Loucy (cell line): ENCODE measurements at regions not wholly inside any gene's neighbourhood (a gene's known extent, or its start where the extent isn't known, plus 50 kb on each side); places are given as distances from the start of the nearest gene placed in this dataset.
"Not testable (repeated sequence)": the region's sequence is repeated elsewhere in the genome, so short reads cannot be mapped to it uniquely, and the experiment has no call there.

ENCODE experiments used
- EZH2phosphoT487 ChIP-seq: fragments of 200-600 bp; IDR thresholded peaks from 2 replicates; pipeline ENCODE4 v1.6.1; 2018; ENCODE audit warnings: antibody characterized with exemption, mild to moderate bottlenecking, moderate library complexity, borderline replicate concordance
- TF ChIP-seq, protein P1 (sequence below): fragments of 200-600 bp; sonication (generic); conservative IDR thresholded peaks from 2 replicates; pipeline ENCODE4 v1.5.1; 2014; ENCODE audit warnings: mild to moderate bottlenecking, antibody characterized with exemption, low read length

GRCh38 chr10:42234506-42234905, 403.9 kb downstream of the ZNF33B start:
- TF ChIP-seq, protein P1, sequence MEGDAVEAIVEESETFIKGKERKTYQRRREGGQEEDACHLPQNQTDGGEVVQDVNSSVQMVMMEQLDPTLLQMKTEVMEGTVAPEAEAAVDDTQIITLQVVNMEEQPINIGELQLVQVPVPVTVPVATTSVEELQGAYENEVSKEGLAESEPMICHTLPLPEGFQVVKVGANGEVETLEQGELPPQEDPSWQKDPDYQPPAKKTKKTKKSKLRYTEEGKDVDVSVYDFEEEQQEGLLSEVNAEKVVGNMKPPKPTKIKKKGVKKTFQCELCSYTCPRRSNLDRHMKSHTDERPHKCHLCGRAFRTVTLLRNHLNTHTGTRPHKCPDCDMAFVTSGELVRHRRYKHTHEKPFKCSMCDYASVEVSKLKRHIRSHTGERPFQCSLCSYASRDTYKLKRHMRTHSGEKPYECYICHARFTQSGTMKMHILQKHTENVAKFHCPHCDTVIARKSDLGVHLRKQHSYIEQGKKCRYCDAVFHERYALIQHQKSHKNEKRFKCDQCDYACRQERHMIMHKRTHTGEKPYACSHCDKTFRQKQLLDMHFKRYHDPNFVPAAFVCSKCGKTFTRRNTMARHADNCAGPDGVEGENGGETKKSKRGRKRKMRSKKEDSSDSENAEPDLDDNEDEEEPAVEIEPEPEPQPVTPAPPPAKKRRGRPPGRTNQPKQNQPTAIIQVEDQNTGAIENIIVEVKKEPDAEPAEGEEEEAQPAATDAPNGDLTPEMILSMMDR, result not testable (repeated sequence)
- TF ChIP-seq EZH2phosphoT487, result not testable (repeated sequence)
